GM12878 (cell line): ENCODE measurements at regions not wholly inside any gene's neighbourhood (a gene's known extent, or its start where the extent isn't known, plus 50 kb on each side); places are given as distances from the start of the nearest gene placed in this dataset.

ENCODE experiments used
- ATAC-seq: fragments of 200-7000 bp; cut with Tn5 transposase; 3 replicates; pipeline ENCODE4 v1.9.1; 2020; ENCODE audit warnings: mild to moderate bottlenecking, moderate library complexity
- BruUV-seq: library from RNA; stranded (reverse); fragments of 400-500 nt; replicated peaks from 2 replicates; lab custom pipeline; 2021; lab: Mats Ljungman, UMichigan
- CTCF ChIA-PET: fragments of 300-600 bp; sonication (Branson Sonifier 250); formaldehyde crosslinking; extraction: SDS; loops from one replicate; lab custom pipeline; 2021; ENCODE audit warnings: inconsistent platforms; lab: Yijun Ruan, JAX
- POLR2A ChIA-PET: fragments of 350-600 bp; formaldehyde crosslinking; extraction: SDS; loops from one replicate; lab custom pipeline; 2021; ENCODE audit warnings: inconsistent platforms; lab: Charles Lee
- RAD21 ChIA-PET: fragments of 300-600 bp; sonication (Branson Sonifier 250); formaldehyde crosslinking; loops from one replicate; lab custom pipeline; 2023; ENCODE audit warnings: antibody characterized with exemption; ENCODE audit not compliant: unreplicated experiment; lab: Charles Lee
- SMC1A ChIA-PET: fragments of 300-600 bp; sonication (Branson Sonifier 250); formaldehyde crosslinking; loops from one replicate; lab custom pipeline; 2023; ENCODE audit not compliant: unreplicated experiment, uncharacterized antibody; lab: Charles Lee
- DNase-seq: peaks from one replicate; pipeline ENCODE4 v3.0.0-alpha.2; 2011; ENCODE audit warnings: low read depth, low spot score
- FAIRE-seq: peaks from 3 replicates; lab custom pipeline; 2011; peaks lifted over from hg19 to GRCh38; lab: Jason Lieb, UNC
- H2AFZ ChIP-seq: 2 replicates; pipeline ENCODE4 v1.6.0; 2011; ENCODE audit warnings: low read depth, low read length, control low read depth; ENCODE audit not compliant: control insufficient read depth
- H3K27ac ChIP-seq: 2 replicates; pipeline ENCODE4 v1.5.1; 2011; ENCODE audit warnings: control low read depth; ENCODE audit not compliant: control insufficient read depth, insufficient read depth
- H3K27me3 ChIP-seq, 2 experiments: replicated peaks in 1 of 2; 2 replicates each; pipeline versions ENCODE4 v1.6.0 to v1.6.1; 2011; ENCODE audit warnings: low read length in 1 of 2; ENCODE audit not compliant: control insufficient read depth in 2 of 2, insufficient read depth in 2 of 2
- H3K36me3 ChIP-seq, 2 experiments: 2 replicates each; pipeline ENCODE4 v1.5.1; 2011; ENCODE audit warnings: low read length in 1 of 2; ENCODE audit not compliant: control insufficient read depth in 2 of 2, insufficient read depth in 2 of 2
- H3K4me1 ChIP-seq: 2 replicates; pipeline ENCODE4 v1.6.1; 2011; ENCODE audit warnings: mild to moderate bottlenecking, low read length, moderate library complexity, mixed read lengths; ENCODE audit not compliant: control insufficient read depth, insufficient read depth
- H3K4me2 ChIP-seq: 2 replicates; pipeline ENCODE4 v1.6.0; 2011; ENCODE audit warnings: control low read depth; ENCODE audit not compliant: control insufficient read depth, insufficient read depth
- H3K4me3 ChIP-seq: fragments of 200-600 bp; sonication (generic); 2 replicates; pipeline ENCODE4 v1.5.1; 2016
- H3K79me2 ChIP-seq: 2 replicates; pipeline ENCODE4 v1.6.0; 2011; ENCODE audit warnings: low read length; ENCODE audit not compliant: control insufficient read depth, insufficient read depth
- H3K9ac ChIP-seq: 2 replicates; pipeline ENCODE4 v1.8.0; 2011; ENCODE audit warnings: low read length, control low read depth, mixed read lengths; ENCODE audit not compliant: control insufficient read depth, insufficient read depth
- H3K9me3 ChIP-seq: replicated peaks from 3 replicates; pipeline ENCODE4 v1.5.1; 2011; ENCODE audit warnings: mild to moderate bottlenecking, low read length; ENCODE audit not compliant: control insufficient read depth, insufficient read depth
- H4K20me1 ChIP-seq: 2 replicates; pipeline ENCODE4 v1.6.0; 2011; ENCODE audit not compliant: control insufficient read depth, insufficient read depth
- NFXL1 ChIP-seq: fragments of 450-650 bp; IDR thresholded peaks from 2 replicates; pipeline ENCODE4 v1.6.1; 2017; ENCODE audit warnings: antibody characterized with exemption, mild to moderate bottlenecking, borderline replicate concordance
- NRF1 ChIP-seq: conservative IDR thresholded peaks from 2 replicates; pipeline ENCODE4 v1.6.1; 2011; ENCODE audit warnings: mild to moderate bottlenecking, low read depth, low read length, improper control_type of control experiment
- RUNX3 ChIP-seq: IDR thresholded peaks from 2 replicates; pipeline ENCODE4 v1.6.1; 2012; ENCODE audit warnings: low read length, inconsistent platforms
- SIX5 ChIP-seq: IDR thresholded peaks from 2 replicates; pipeline ENCODE4 v1.6.1; 2011; ENCODE audit warnings: mild to moderate bottlenecking, low read depth, low read length, moderate library complexity; ENCODE audit not compliant: severe bottlenecking
- TARDBP ChIP-seq: IDR thresholded peaks from 2 replicates; pipeline ENCODE4 v1.6.1; 2016; ENCODE audit warnings: borderline replicate concordance
- TCF12 ChIP-seq: IDR thresholded peaks from 2 replicates; pipeline ENCODE4 v1.6.1; 2011; ENCODE audit warnings: low read depth, mild to moderate bottlenecking, low read length
- TCF7 ChIP-seq: IDR thresholded peaks from 2 replicates; pipeline ENCODE4 v1.6.1; 2014; ENCODE audit warnings: antibody characterized with exemption, borderline replicate concordance
- WGBS: methylation state at CpG from one replicate; pipeline ENCODE4 v1.1.6; 2016; ENCODE audit warnings: low lambda C conversion rate; ENCODE audit not compliant: insufficient replicate concordance, insufficient coverage; ENCODE audit errors: missing lambda C conversion rate; 5-methylcytosine and 5-hydroxymethylcytosine counted together
- in situ Hi-C: fragments of 300-500 bp; cut with MboI; formaldehyde crosslinking; loops from 9 replicates; pipeline ENCODE4 v1.14.3; 2018; ENCODE audit warnings: mixed read lengths
- intact Hi-C: fragments of 100-400 bp; cut with micrococcal nuclease; formaldehyde crosslinking; loops from one replicate; pipeline ENCODE4 v1.14.2; 2022; ENCODE audit not compliant: unreplicated experiment
- TF ChIP-seq, protein P1 (sequence below): IDR thresholded peaks from 2 replicates; pipeline ENCODE4 v1.6.1; 2011; ENCODE audit warnings: borderline replicate concordance, low read depth, mild to moderate bottlenecking, moderate library complexity, low read length; ENCODE audit not compliant: insufficient read depth, poor library complexity, severe bottlenecking
- TF ChIP-seq, protein P2 (sequence below): fragments of 450-650 bp; IDR thresholded peaks from 2 replicates; pipeline ENCODE4 v1.6.1; 2017; ENCODE audit warnings: mild to moderate bottlenecking, low read depth, inconsistent platforms; ENCODE audit not compliant: poor library complexity, severe bottlenecking
- TF ChIP-seq, protein P3 (sequence below): IDR thresholded peaks from 2 replicates; pipeline ENCODE4 v1.6.1; 2012; ENCODE audit warnings: improper control_type of control experiment, low read depth, low read length; ENCODE audit not compliant: insufficient replicate concordance

DNA sequence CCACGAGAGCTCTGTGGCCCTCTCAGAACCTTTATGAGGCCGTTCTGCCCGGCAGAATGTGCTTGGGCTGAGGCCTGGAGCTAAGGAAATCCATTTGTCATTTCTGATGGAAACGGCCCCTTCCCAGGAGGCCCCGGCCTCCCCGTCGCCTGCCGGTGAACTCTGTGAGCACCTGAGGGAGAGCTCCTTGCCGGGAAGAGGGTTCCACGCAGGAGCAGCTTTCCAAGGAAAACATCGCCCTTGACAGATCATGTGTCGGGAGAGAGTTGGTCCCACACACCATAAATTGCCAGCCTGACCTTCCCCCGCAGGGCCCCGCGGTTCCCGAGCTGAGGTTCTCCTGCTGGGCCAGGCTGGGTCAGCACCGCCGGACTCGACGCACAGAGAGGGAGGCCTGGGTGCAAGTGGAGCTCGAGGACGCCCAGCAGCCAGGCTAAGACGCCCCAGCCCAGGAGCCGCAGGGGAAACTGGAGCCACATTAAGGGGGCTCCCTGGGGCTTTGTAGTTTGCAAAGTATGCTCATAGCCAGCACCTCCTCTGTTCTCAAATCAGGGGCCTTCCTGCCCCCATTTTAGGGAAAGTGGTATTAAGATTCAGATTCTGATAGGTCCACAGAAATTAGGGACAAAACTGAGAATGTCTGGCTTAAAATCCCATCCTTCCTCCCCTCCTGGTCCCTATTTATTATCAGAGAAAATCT, 239.5 kb downstream of the FOXD2 start:
- Histone ChIP-seq H4K20me1 (no peaks in the 10 kb centered on the region; the same call in 1 of the 2 replicates), H3K36me3 (no peaks in the 10 kb centered on the region), H2AFZ (no peak overlapping the region), H3K9ac (no peak overlapping the region), H3K4me3 (no peak overlapping the region), H3K27me3 (no peaks in the 10 kb centered on the region; a peak in 2 of 4 replicates), H3K27ac (no peak overlapping the region), H3K4me2 (no peak overlapping the region), H3K9me3 (no peaks in the 10 kb centered on the region), H3K79me2 (no peaks in the 10 kb centered on the region), H3K4me1 (no peaks in the 10 kb centered on the region)
- 60% methylated on average over 24 of the region's 24 CpGs for WGBS
- SMC1A ChIA-PET: no interaction called here
- POLR2A ChIA-PET: no interaction called here
- DNase-seq (no peak), FAIRE-seq (no peak), ATAC-seq (no peak)
- in situ Hi-C loops (no loop called here), intact Hi-C loops (no loop called here)
- no TSS peak for BruUV-seq
- CTCF ChIA-PET: no interaction called here
- RAD21 ChIA-PET: no interaction called here
- TF ChIP-seq NRF1: no peak
- TF ChIP-seq, protein P1, sequence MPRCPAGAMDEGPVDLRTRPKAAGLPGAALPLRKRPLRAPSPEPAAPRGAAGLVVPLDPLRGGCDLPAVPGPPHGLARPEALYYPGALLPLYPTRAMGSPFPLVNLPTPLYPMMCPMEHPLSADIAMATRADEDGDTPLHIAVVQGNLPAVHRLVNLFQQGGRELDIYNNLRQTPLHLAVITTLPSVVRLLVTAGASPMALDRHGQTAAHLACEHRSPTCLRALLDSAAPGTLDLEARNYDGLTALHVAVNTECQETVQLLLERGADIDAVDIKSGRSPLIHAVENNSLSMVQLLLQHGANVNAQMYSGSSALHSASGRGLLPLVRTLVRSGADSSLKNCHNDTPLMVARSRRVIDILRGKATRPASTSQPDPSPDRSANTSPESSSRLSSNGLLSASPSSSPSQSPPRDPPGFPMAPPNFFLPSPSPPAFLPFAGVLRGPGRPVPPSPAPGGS: no peak
- TF ChIP-seq TCF12: no peak
- TF ChIP-seq NFXL1: no peak
- TF ChIP-seq SIX5: no peak
- TF ChIP-seq, protein P2, sequence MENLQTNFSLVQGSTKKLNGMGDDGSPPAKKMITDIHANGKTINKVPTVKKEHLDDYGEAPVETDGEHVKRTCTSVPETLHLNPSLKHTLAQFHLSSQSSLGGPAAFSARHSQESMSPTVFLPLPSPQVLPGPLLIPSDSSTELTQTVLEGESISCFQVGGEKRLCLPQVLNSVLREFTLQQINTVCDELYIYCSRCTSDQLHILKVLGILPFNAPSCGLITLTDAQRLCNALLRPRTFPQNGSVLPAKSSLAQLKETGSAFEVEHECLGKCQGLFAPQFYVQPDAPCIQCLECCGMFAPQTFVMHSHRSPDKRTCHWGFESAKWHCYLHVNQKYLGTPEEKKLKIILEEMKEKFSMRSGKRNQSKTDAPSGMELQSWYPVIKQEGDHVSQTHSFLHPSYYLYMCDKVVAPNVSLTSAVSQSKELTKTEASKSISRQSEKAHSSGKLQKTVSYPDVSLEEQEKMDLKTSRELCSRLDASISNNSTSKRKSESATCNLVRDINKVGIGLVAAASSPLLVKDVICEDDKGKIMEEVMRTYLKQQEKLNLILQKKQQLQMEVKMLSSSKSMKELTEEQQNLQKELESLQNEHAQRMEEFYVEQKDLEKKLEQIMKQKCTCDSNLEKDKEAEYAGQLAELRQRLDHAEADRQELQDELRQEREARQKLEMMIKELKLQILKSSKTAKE: no peak
- TF ChIP-seq, protein P3, sequence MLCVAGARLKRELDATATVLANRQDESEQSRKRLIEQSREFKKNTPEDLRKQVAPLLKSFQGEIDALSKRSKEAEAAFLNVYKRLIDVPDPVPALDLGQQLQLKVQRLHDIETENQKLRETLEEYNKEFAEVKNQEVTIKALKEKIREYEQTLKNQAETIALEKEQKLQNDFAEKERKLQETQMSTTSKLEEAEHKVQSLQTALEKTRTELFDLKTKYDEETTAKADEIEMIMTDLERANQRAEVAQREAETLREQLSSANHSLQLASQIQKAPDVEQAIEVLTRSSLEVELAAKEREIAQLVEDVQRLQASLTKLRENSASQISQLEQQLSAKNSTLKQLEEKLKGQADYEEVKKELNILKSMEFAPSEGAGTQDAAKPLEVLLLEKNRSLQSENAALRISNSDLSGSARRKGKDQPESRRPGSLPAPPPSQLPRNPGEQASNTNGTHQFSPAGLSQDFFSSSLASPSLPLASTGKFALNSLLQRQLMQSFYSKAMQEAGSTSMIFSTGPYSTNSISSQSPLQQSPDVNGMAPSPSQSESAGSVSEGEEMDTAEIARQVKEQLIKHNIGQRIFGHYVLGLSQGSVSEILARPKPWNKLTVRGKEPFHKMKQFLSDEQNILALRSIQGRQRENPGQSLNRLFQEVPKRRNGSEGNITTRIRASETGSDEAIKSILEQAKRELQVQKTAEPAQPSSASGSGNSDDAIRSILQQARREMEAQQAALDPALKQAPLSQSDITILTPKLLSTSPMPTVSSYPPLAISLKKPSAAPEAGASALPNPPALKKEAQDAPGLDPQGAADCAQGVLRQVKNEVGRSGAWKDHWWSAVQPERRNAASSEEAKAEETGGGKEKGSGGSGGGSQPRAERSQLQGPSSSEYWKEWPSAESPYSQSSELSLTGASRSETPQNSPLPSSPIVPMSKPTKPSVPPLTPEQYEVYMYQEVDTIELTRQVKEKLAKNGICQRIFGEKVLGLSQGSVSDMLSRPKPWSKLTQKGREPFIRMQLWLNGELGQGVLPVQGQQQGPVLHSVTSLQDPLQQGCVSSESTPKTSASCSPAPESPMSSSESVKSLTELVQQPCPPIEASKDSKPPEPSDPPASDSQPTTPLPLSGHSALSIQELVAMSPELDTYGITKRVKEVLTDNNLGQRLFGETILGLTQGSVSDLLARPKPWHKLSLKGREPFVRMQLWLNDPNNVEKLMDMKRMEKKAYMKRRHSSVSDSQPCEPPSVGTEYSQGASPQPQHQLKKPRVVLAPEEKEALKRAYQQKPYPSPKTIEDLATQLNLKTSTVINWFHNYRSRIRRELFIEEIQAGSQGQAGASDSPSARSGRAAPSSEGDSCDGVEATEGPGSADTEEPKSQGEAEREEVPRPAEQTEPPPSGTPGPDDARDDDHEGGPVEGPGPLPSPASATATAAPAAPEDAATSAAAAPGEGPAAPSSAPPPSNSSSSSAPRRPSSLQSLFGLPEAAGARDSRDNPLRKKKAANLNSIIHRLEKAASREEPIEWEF: no peak
- TF ChIP-seq RUNX3: no peak
- no peak for TF ChIP-seq TARDBP
- TF ChIP-seq TCF7: no peak
